Naive thymus-derived CD4-positive, alpha-beta T cell (primary cell): ENCODE measurements at regions not wholly inside any gene's neighbourhood (a gene's known extent, or its start where the extent isn't known, plus 50 kb on each side); places are given as distances from the start of the nearest gene placed in this dataset.
"Not testable (repeated sequence)": the region's sequence is repeated elsewhere in the genome, so short reads cannot be mapped to it uniquely, and the experiment has no call there.

Source experiments
- ATAC-seq: fragments of 150-1000 bp; cut with Tn5 transposase; 2 replicates; pipeline ENCODE4 v1.10.0; 2021; ENCODE audit warnings: mild to moderate bottlenecking, moderate library complexity
- CTCF ChIA-PET: fragments of 350-600 bp; sonication (Branson Sonifier 250); formaldehyde crosslinking; loops from one replicate; lab custom pipeline; 2021; ENCODE audit warnings: antibody characterized with exemption; lab: Charles Lee
- POLR2A ChIA-PET: fragments of 350-600 bp; sonication (Branson Sonifier 250); formaldehyde crosslinking; loops from one replicate; lab custom pipeline; 2021; ENCODE audit warnings: antibody characterized with exemption, inconsistent platforms; lab: Charles Lee
- DNase-seq, 9 donors: peaks; one replicate each; pipeline versions ENCODE4 v3.0.0 to v3.0.0-alpha.2; 2020 to 2022; ENCODE audit warnings: mixed read lengths in 1 of 9
- H3K27ac ChIP-seq: one replicate; pipeline ENCODE4 v1.7.0; 2013; ENCODE audit warnings: mild to moderate bottlenecking, low read depth, low read length, moderate library complexity
- H3K27me3 ChIP-seq, 2 donors: one replicate each; pipeline ENCODE4 v1.7.0; 2013; ENCODE audit warnings: low read length in 2 of 2, mild to moderate bottlenecking in 2 of 2, moderate library complexity in 2 of 2; ENCODE audit not compliant: control insufficient read depth in 2 of 2, insufficient read depth in 2 of 2
- H3K36me3 ChIP-seq, 3 experiments: 1 replicate in 2 of 3; 2 replicates in 1 of 3; pipeline ENCODE4 v1.7.0; 2013; ENCODE audit warnings: low read length in 3 of 3, mild to moderate bottlenecking in 3 of 3, moderate library complexity in 1 of 3; ENCODE audit not compliant: insufficient read depth in 3 of 3, control insufficient read depth in 2 of 3
- H3K4me1 ChIP-seq, 2 donors: one replicate each; pipeline ENCODE4 v1.7.0; 2013; ENCODE audit warnings: low read length in 2 of 2, mild to moderate bottlenecking in 2 of 2, moderate library complexity in 1 of 2; ENCODE audit not compliant: control insufficient read depth in 2 of 2, insufficient read depth in 2 of 2
- H3K4me3 ChIP-seq: 2 replicates; pipeline ENCODE4 v1.7.0; 2013; ENCODE audit warnings: mild to moderate bottlenecking, low read length
- H3K9me3 ChIP-seq, 3 experiments: 1 replicate in 2 of 3; 2 replicates in 1 of 3; pipeline ENCODE4 v1.7.0; 2013; ENCODE audit warnings: low read length in 3 of 3; ENCODE audit not compliant: control insufficient read depth in 2 of 3
- H3K27ac Mint-ChIP-seq, 9 donors: one replicate each; pipeline ENCODE4 v1.8.0; 2020 to 2022; ENCODE audit warnings: mixed read lengths in 9 of 9, mild to moderate bottlenecking in 8 of 9, moderate library complexity in 5 of 9, inconsistent platforms in 2 of 9
- H3K27me3 Mint-ChIP-seq, 5 donors: one replicate each; pipeline ENCODE4 v1.8.0; 2021 to 2022; ENCODE audit warnings: mixed read lengths in 5 of 5, mild to moderate bottlenecking in 1 of 5
- H3K36me3 Mint-ChIP-seq, 5 donors: one replicate each; pipeline ENCODE4 v1.8.0; 2020 to 2022; ENCODE audit warnings: mixed read lengths in 5 of 5, mild to moderate bottlenecking in 3 of 5, inconsistent platforms in 1 of 5
- H3K4me1 Mint-ChIP-seq, 7 donors: one replicate each; pipeline ENCODE4 v1.8.0; 2020 to 2022; ENCODE audit warnings: mixed read lengths in 7 of 7, mild to moderate bottlenecking in 3 of 7, inconsistent platforms in 1 of 7
- H3K4me3 Mint-ChIP-seq, 10 donors: one replicate each; pipeline ENCODE4 v1.8.0; 2020 to 2022; ENCODE audit warnings: mild to moderate bottlenecking in 10 of 10, mixed read lengths in 10 of 10, moderate library complexity in 6 of 10, inconsistent platforms in 2 of 10
- H3K9me3 Mint-ChIP-seq, 11 donors: one replicate each; pipeline ENCODE4 v1.8.0; 2020 to 2022; ENCODE audit warnings: mixed read lengths in 11 of 11, mild to moderate bottlenecking in 4 of 11, inconsistent platforms in 1 of 11, moderate library complexity in 1 of 11
- intact Hi-C, 2 donors: fragments of 100-400 bp; cut with micrococcal nuclease; formaldehyde crosslinking; loops; one replicate each; pipeline ENCODE4 v1.15.1; 2023

- H3K36me3 ChIP-seq = no peaks in the 10 kb centered on the region
- no peak for ATAC-seq
- CTCF ChIA-PET = no interaction called here
- peaks cover 0 to 31% (median 0%) of the 10 kb centered on the region in 5 donors for H3K27me3 Mint-ChIP-seq
- no peaks in the 10 kb centered on the region for H3K27me3 ChIP-seq
- no peaks in the 10 kb centered on the region for H3K4me1 Mint-ChIP-seq
- DNase-seq = no peak
- no peaks in the 10 kb centered on the region for H3K4me1 ChIP-seq
- intact Hi-C loops = no loop called here
- H3K9me3 Mint-ChIP-seq = peaks cover 4 to 26% (median 7%) of the 10 kb centered on the region in 11 donors
- H3K27ac Mint-ChIP-seq = no peak overlapping the region
- H3K36me3 Mint-ChIP-seq = no peaks in the 10 kb centered on the region
- no peak overlapping the region for H3K4me3 Mint-ChIP-seq
- no peak overlapping the region for H3K27ac ChIP-seq
- peaks cover 0 to 5% (median 0%) of the 10 kb centered on the region in 3 experiments for H3K9me3 ChIP-seq
- POLR2A ChIA-PET = no interaction called here
- H3K4me3 ChIP-seq = no peak overlapping the region
Measured at GRCh38 chr22:49006207-49007012, 821.3 kb downstream of the BRD1 start.

GRCh38 chr22:49005557-49005956, 822.1 kb downstream of the BRD1 start:
- Histone ChIP-seq H3K4me3 (no peak overlapping the region), H3K9me3 (peaks cover 0 to 5% (median 0%) of the 10 kb centered on the region in 3 experiments), H3K27me3 (no peaks in the 10 kb centered on the region), H3K27ac (no peak overlapping the region), H3K4me1 (no peaks in the 10 kb centered on the region), H3K36me3 (no peaks in the 10 kb centered on the region)
- no peak for DNase-seq
- intact Hi-C loops = no loop called here
- no peaks in the 10 kb centered on the region for H3K4me1 Mint-ChIP-seq
- H3K27me3 Mint-ChIP-seq = peaks cover 0 to 23% (median 0%) of the 10 kb centered on the region in 5 donors
- ChIA-PET CTCF (no interaction called here), POLR2A (no interaction called here)
- H3K36me3 Mint-ChIP-seq = no peaks in the 10 kb centered on the region
- no peak overlapping the region for H3K4me3 Mint-ChIP-seq
- peaks cover 5 to 35% (median 11%) of the 10 kb centered on the region in 11 donors for H3K9me3 Mint-ChIP-seq
- no peak overlapping the region for H3K27ac Mint-ChIP-seq
- ATAC-seq = no peak

GRCh38 chr22:49004484-49005399, 822.9 kb downstream of the BRD1 start:
- intact Hi-C loops = no loop called here
- ChIA-PET CTCF (interaction anchor here (0.6 to 0.7 kb wide), 2 partner anchors 34 to 77 kb away, joined by 3 to 4 read pairs; no protein-coding TSS in a partner anchor), POLR2A (no interaction called here)
- no peaks in the 10 kb centered on the region for H3K27me3 ChIP-seq
- H3K4me1 ChIP-seq = no peaks in the 10 kb centered on the region
- H3K9me3 Mint-ChIP-seq = peaks cover 5 to 42% (median 14%) of the 10 kb centered on the region in 11 donors
- ATAC-seq (no peak), DNase-seq (no peak)
- no peaks in the 10 kb centered on the region for H3K36me3 ChIP-seq
- no peak overlapping the region for H3K4me3 ChIP-seq
- peaks cover 0 to 5% (median 0%) of the 10 kb centered on the region in 3 experiments for H3K9me3 ChIP-seq
- peak overlapping the region in 1 of 9 donors; percentile 36 for H3K27ac Mint-ChIP-seq
- H3K27me3 Mint-ChIP-seq = peaks cover 0 to 16% (median 0%) of the 10 kb centered on the region in 5 donors
- no peaks in the 10 kb centered on the region for H3K36me3 Mint-ChIP-seq
- no peaks in the 10 kb centered on the region for H3K4me1 Mint-ChIP-seq
- no peak overlapping the region for H3K4me3 Mint-ChIP-seq
- no peak overlapping the region for H3K27ac ChIP-seq

- H3K27ac Mint-ChIP-seq, H3K36me3 Mint-ChIP-seq, H3K4me1 ChIP-seq, intact Hi-C loops, H3K27me3 ChIP-seq, H3K4me1 Mint-ChIP-seq, ATAC-seq, H3K36me3 ChIP-seq, H3K9me3 ChIP-seq, DNase-seq, H3K4me3 ChIP-seq, H3K4me3 Mint-ChIP-seq, H3K27ac ChIP-seq, CTCF ChIA-PET, POLR2A ChIA-PET: not testable (repeated sequence)
- peaks cover 0 to 38% (median 14%) of the 10 kb centered on the region in 11 donors for H3K9me3 Mint-ChIP-seq
- peaks cover 0 to 28% (median 24%) of the 10 kb centered on the region in 5 donors for H3K27me3 Mint-ChIP-seq
Measured at GRCh38 chr22:48997605-48998004, 830.1 kb downstream of the BRD1 start.

- no peaks in the 10 kb centered on the region for H3K4me1 ChIP-seq
- H3K27me3 Mint-ChIP-seq = peaks cover 0 to 37% (median 35%) of the 10 kb centered on the region in 5 donors
- intact Hi-C loops = no loop called here
- H3K27ac ChIP-seq = no peak overlapping the region
- no peak overlapping the region for H3K4me3 Mint-ChIP-seq
- ChIA-PET CTCF (no interaction called here), POLR2A (no interaction called here)
- DNase-seq (no peak), ATAC-seq (no peak)
- no peak overlapping the region for H3K27ac Mint-ChIP-seq
- no peaks in the 10 kb centered on the region for H3K36me3 ChIP-seq
- peaks cover 0 to 4% of the 10 kb centered on the region in 2 donors for H3K27me3 ChIP-seq
- H3K9me3 Mint-ChIP-seq = peaks cover 0 to 16% (median 6%) of the 10 kb centered on the region in 11 donors
- H3K9me3 ChIP-seq = no peaks in the 10 kb centered on the region
- no peak overlapping the region for H3K4me3 ChIP-seq
- H3K36me3 Mint-ChIP-seq = peaks cover 0 to 7% (median 4%) of the 10 kb centered on the region in 5 donors
- H3K4me1 Mint-ChIP-seq = peaks cover 0 to 1% (median 0%) of the 10 kb centered on the region in 7 donors
Measured at GRCh38 chr22:48993655-48994054, 834.0 kb downstream of the BRD1 start.

GRCh38 chr22:48984639-48985038, 843.0 kb downstream of the BRD1 start:
- Mint-ChIP-seq H3K27me3 (peaks cover 0 to 14% (median 8%) of the 10 kb centered on the region in 5 donors), H3K9me3 (peaks cover 0 to 7% (median 0%) of the 10 kb centered on the region in 11 donors), H3K27ac (no peak overlapping the region), H3K4me1 (no peaks in the 10 kb centered on the region), H3K36me3 (no peaks in the 10 kb centered on the region), H3K4me3 (no peak overlapping the region)
- no peak overlapping the region for H3K4me3 ChIP-seq
- H3K4me1 ChIP-seq = no peaks in the 10 kb centered on the region
- no peaks in the 10 kb centered on the region for H3K27me3 ChIP-seq
- intact Hi-C loops = no loop called here
- DNase-seq = no peak
- H3K36me3 ChIP-seq = no peaks in the 10 kb centered on the region
- POLR2A ChIA-PET = no interaction called here
- H3K9me3 ChIP-seq = no peaks in the 10 kb centered on the region
- CTCF ChIA-PET = no interaction called here
- ATAC-seq = no peak
- no peak overlapping the region for H3K27ac ChIP-seq
